ENCODE measurements at regions not wholly inside any gene's neighbourhood (a gene's known extent, or its start where the extent isn't known, plus 50 kb on each side); places are given as distances from the start of the nearest gene placed in this dataset.

- TF ChIP-seq, protein P1, sequence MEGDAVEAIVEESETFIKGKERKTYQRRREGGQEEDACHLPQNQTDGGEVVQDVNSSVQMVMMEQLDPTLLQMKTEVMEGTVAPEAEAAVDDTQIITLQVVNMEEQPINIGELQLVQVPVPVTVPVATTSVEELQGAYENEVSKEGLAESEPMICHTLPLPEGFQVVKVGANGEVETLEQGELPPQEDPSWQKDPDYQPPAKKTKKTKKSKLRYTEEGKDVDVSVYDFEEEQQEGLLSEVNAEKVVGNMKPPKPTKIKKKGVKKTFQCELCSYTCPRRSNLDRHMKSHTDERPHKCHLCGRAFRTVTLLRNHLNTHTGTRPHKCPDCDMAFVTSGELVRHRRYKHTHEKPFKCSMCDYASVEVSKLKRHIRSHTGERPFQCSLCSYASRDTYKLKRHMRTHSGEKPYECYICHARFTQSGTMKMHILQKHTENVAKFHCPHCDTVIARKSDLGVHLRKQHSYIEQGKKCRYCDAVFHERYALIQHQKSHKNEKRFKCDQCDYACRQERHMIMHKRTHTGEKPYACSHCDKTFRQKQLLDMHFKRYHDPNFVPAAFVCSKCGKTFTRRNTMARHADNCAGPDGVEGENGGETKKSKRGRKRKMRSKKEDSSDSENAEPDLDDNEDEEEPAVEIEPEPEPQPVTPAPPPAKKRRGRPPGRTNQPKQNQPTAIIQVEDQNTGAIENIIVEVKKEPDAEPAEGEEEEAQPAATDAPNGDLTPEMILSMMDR (IDR thresholded peaks at IDR 0.05; ENCODE audit: low read depth, low read length, poor library complexity, severe bottlenecking), result no peak
- TF ChIP-seq EZH2phosphoT487 (IDR thresholded peaks at IDR 0.05; ENCODE audit: borderline replicate concordance, low read length), result no peak
- H3K36me3 ChIP-seq (ENCODE audit: control insufficient read depth, low read length), result no peaks in the 10 kb centered on the region
Measured at GRCh38 chr7:27409311-27409710, 166.7 kb downstream of the EVX1 start.

GRCh38 chr7:27409776-27410175 lies 167.2 kb downstream of the EVX1 start:
- Histone ChIP-seq H3K4me3 (ENCODE audit: low read length) (no peak overlapping the region), H3K9me3 (ENCODE audit: control insufficient read depth, insufficient read depth, low read length) (no peaks in the 10 kb centered on the region), H4K20me1 (ENCODE audit: control insufficient read depth, insufficient read depth, low read depth, low read length) (no peaks in the 10 kb centered on the region), H3K9me2 (replicated peaks; ENCODE audit: control insufficient read depth, low read length) (no peaks in the 10 kb centered on the region), H3K27me3 (ENCODE audit: control insufficient read depth, low read length) (peaks cover 8% of the 10 kb centered on the region), H3K27ac (ENCODE audit: low read depth, low read length) (no peak overlapping the region), H3K79me2 (ENCODE audit: control insufficient read depth, low read length) (no peaks in the 10 kb centered on the region), H3K4me2 (ENCODE audit: low read length) (no peak overlapping the region), H3F3A (ENCODE audit: control insufficient read depth, insufficient read depth) (no peaks in the 10 kb centered on the region), H3K36me3 (ENCODE audit: control insufficient read depth, low read length) (no peaks in the 10 kb centered on the region), H3K4me1 (ENCODE audit: control insufficient read depth, low read length) (no peaks in the 10 kb centered on the region)
- TF ChIP-seq, protein P1 (IDR thresholded peaks at IDR 0.05; ENCODE audit: low read depth, low read length, poor library complexity, severe bottlenecking), result no peak
- TF ChIP-seq EZH2phosphoT487 (IDR thresholded peaks at IDR 0.05; ENCODE audit: borderline replicate concordance, low read length), result no peak

More at GRCh38 chr7:27409311-27409710, 166.7 kb downstream of the EVX1 start:
- Histone ChIP-seq H3K27ac (ENCODE audit: low read depth, low read length) (no peak overlapping the region), H4K20me1 (ENCODE audit: control insufficient read depth, insufficient read depth, low read depth, low read length) (no peaks in the 10 kb centered on the region), H3F3A (ENCODE audit: control insufficient read depth, insufficient read depth) (no peaks in the 10 kb centered on the region), H3K4me3 (ENCODE audit: low read length) (no peak overlapping the region), H3K4me2 (ENCODE audit: low read length) (no peak overlapping the region), H3K4me1 (ENCODE audit: control insufficient read depth, low read length) (no peaks in the 10 kb centered on the region), H3K79me2 (ENCODE audit: control insufficient read depth, low read length) (no peaks in the 10 kb centered on the region), H3K27me3 (ENCODE audit: control insufficient read depth, low read length) (peaks cover 8% of the 10 kb centered on the region), H3K9me2 (replicated peaks; ENCODE audit: control insufficient read depth, low read length) (no peaks in the 10 kb centered on the region), H3K9me3 (ENCODE audit: control insufficient read depth, insufficient read depth, low read length) (no peaks in the 10 kb centered on the region)

DNA sequence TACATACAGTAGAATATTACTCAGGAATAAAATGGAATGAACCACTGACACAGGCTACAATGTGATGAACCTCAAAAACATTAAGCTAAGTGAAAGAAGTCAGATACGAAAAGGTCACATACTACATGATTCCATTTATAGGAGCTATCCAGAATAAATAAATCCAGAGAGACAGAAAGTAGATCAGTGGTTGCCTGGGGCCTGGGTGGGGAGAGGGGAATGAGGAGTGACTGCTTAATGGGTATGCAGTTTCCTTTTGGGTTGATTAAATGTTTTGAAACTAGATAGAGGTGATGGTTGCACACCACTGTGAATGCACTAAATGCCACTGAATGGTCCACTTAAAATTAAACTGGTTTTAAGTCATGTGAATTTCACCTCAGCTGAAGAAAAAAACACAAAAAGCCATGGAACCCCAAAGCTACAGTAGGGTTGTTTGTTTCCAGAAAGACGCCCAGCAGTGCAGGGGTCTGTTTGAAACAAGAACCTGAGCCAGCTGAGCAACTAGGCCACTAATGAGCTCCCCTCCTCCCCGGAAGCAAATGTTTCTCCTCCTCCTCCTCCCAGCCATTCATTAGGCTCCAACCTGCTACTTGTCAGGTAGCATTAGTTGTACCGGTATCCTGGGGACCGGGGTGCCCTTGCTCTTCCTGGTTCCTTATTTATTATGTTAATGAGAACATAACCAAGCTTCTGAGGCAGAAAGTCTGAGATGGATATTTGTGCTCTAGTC lies 168.4 kb downstream of the EVX1 start:
- H3K4me2 ChIP-seq (ENCODE audit: low read length), result no peak overlapping the region
- H3K27me3 ChIP-seq (ENCODE audit: control insufficient read depth, low read length), result peaks cover 8% of the 10 kb centered on the region
- no peaks in the 10 kb centered on the region for H3K9me3 ChIP-seq (ENCODE audit: control insufficient read depth, insufficient read depth, low read length)
- TF ChIP-seq EZH2phosphoT487 (IDR thresholded peaks at IDR 0.05; ENCODE audit: borderline replicate concordance, low read length), result no peak
- TF ChIP-seq, protein P1 (IDR thresholded peaks at IDR 0.05; ENCODE audit: low read depth, low read length, poor library complexity, severe bottlenecking), result no peak
- H3K4me3 ChIP-seq (ENCODE audit: low read length), result no peak overlapping the region
- no peaks in the 10 kb centered on the region for H3F3A ChIP-seq (ENCODE audit: control insufficient read depth, insufficient read depth)
- H3K27ac ChIP-seq (ENCODE audit: low read depth, low read length), result no peak overlapping the region
- no peaks in the 10 kb centered on the region for H3K4me1 ChIP-seq (ENCODE audit: control insufficient read depth, low read length)
- H3K36me3 ChIP-seq (ENCODE audit: control insufficient read depth, low read length), result no peaks in the 10 kb centered on the region
- H3K79me2 ChIP-seq (ENCODE audit: control insufficient read depth, low read length), result no peaks in the 10 kb centered on the region
- H3K9me2 ChIP-seq (replicated peaks; ENCODE audit: control insufficient read depth, low read length), result no peaks in the 10 kb centered on the region
- H4K20me1 ChIP-seq (ENCODE audit: control insufficient read depth, insufficient read depth, low read depth, low read length), result no peaks in the 10 kb centered on the region
